Liver (tissue), 8 donors: ENCODE measurements at regions not wholly inside any gene's neighbourhood (a gene's known extent, or its start where the extent isn't known, plus 50 kb on each side); places are given as distances from the start of the nearest gene placed in this dataset.

ENCODE experiments used
- DNase-seq: peaks from one replicate; pipeline ENCODE4 v3.0.0-alpha.2; 2017; ENCODE audit warnings: low spot score
- H3K27ac ChIP-seq, 2 donors: one replicate each; pipeline ENCODE4 v1.7.0; 2013; ENCODE audit warnings: inconsistent platforms in 2 of 2, low read length in 2 of 2, control low read depth in 1 of 2, low read depth in 1 of 2, mild to moderate bottlenecking in 1 of 2
- H3K27me3 ChIP-seq, 4 donors: one replicate each; pipeline versions ENCODE4 v1.6.1 to v1.7.0; 2013; ENCODE audit warnings: low read length in 3 of 4, inconsistent platforms in 1 of 4, mild to moderate bottlenecking in 1 of 4, moderate library complexity in 1 of 4; ENCODE audit not compliant: control insufficient read depth in 4 of 4, insufficient read depth in 4 of 4
- H3K36me3 ChIP-seq, 4 donors: one replicate each; pipeline versions ENCODE4 v1.6.1 to v1.7.0; 2013; ENCODE audit warnings: low read length in 3 of 4, mild to moderate bottlenecking in 3 of 4, low read depth in 1 of 4, moderate library complexity in 1 of 4; ENCODE audit not compliant: control insufficient read depth in 4 of 4, insufficient read depth in 3 of 4
- H3K4me1 ChIP-seq, 4 donors: one replicate each; pipeline versions ENCODE4 v1.6.1 to v1.7.0; 2013; ENCODE audit warnings: low read length in 3 of 4, mild to moderate bottlenecking in 3 of 4, moderate library complexity in 1 of 4; ENCODE audit not compliant: control insufficient read depth in 4 of 4, insufficient read depth in 4 of 4
- H3K4me3 ChIP-seq, 3 donors: one replicate each; pipeline versions ENCODE4 v1.6.1 to v1.7.0; 2013; ENCODE audit warnings: low read length in 3 of 3, control low read depth in 1 of 3, low read depth in 1 of 3, mild to moderate bottlenecking in 1 of 3
- H3K9ac ChIP-seq, 2 donors: one replicate each; pipeline ENCODE4 v1.7.0; 2013; ENCODE audit warnings: low read length in 2 of 2, mild to moderate bottlenecking in 2 of 2, moderate library complexity in 2 of 2, control low read depth in 1 of 2, low read depth in 1 of 2
- H3K9me3 ChIP-seq, 4 donors: one replicate each; pipeline versions ENCODE4 v1.6.1 to v1.7.0; 2013; ENCODE audit warnings: low read length in 3 of 4; ENCODE audit not compliant: control insufficient read depth in 4 of 4
- ATF3 ChIP-seq: IDR thresholded peaks from 2 replicates; pipeline ENCODE4 v1.6.1; 2016; ENCODE audit warnings: antibody characterized with exemption
- CTCF ChIP-seq: fragments of 150-350 bp; IDR thresholded peaks from 2 replicates; pipeline ENCODE4 v1.5.1; 2017; ENCODE audit warnings: improper control_type of control experiment, low read depth, low read length; ENCODE audit not compliant: missing input control
- EGR1 ChIP-seq, 2 donors: IDR thresholded peaks; 2 replicates each; pipeline ENCODE4 v1.6.1; 2016 to 2018; ENCODE audit warnings: antibody characterized with exemption in 2 of 2, low read depth in 2 of 2
- FOXA1 ChIP-seq: IDR thresholded peaks from 2 replicates; pipeline ENCODE4 v1.6.1; 2016; ENCODE audit warnings: antibody characterized with exemption
- FOXA2 ChIP-seq: IDR thresholded peaks from 2 replicates; pipeline ENCODE4 v1.6.1; 2016; ENCODE audit warnings: antibody characterized with exemption
- GABPA ChIP-seq, 2 donors: IDR thresholded peaks in 1 of 2; conservative IDR thresholded peaks in 1 of 2; 2 replicates each; pipeline ENCODE4 v1.6.1; 2016; ENCODE audit warnings: antibody characterized with exemption in 2 of 2, mild to moderate bottlenecking in 1 of 2, moderate library complexity in 1 of 2
- HNF4A ChIP-seq, 2 donors: conservative IDR thresholded peaks; 2 replicates each; pipeline ENCODE4 v1.6.1; 2016; ENCODE audit warnings: antibody characterized with exemption in 2 of 2, mild to moderate bottlenecking in 2 of 2
- HNF4G ChIP-seq: IDR thresholded peaks from 2 replicates; pipeline ENCODE4 v1.6.1; 2016; ENCODE audit warnings: antibody characterized with exemption
- JUND ChIP-seq, 2 donors: IDR thresholded peaks; 2 replicates each; pipeline ENCODE4 v1.6.1; 2016; ENCODE audit warnings: antibody characterized with exemption in 2 of 2
- NR2F2 ChIP-seq: IDR thresholded peaks from 2 replicates; pipeline ENCODE4 v1.6.1; 2016; ENCODE audit warnings: antibody characterized with exemption
- RAD21 ChIP-seq, 2 donors: IDR thresholded peaks; 2 replicates each; pipeline ENCODE4 v1.6.1; 2016; ENCODE audit warnings: antibody characterized with exemption in 2 of 2, mild to moderate bottlenecking in 2 of 2
- REST ChIP-seq: IDR thresholded peaks from 2 replicates; pipeline ENCODE4 v1.6.1; 2016; ENCODE audit warnings: antibody characterized with exemption, mild to moderate bottlenecking
- RXRA ChIP-seq, 2 donors: IDR thresholded peaks; 2 replicates each; pipeline ENCODE4 v1.6.1; 2017 to 2018; ENCODE audit warnings: antibody characterized with exemption in 2 of 2, mild to moderate bottlenecking in 1 of 2
- SP1 ChIP-seq: IDR thresholded peaks from 2 replicates; pipeline ENCODE4 v1.6.1; 2018; ENCODE audit warnings: antibody characterized with exemption, mild to moderate bottlenecking
- TAF1 ChIP-seq: conservative IDR thresholded peaks from 2 replicates; pipeline ENCODE4 v1.6.1; 2016; ENCODE audit warnings: antibody characterized with exemption, mild to moderate bottlenecking
- YY1 ChIP-seq: IDR thresholded peaks from 2 replicates; pipeline ENCODE4 v1.6.1; 2016; ENCODE audit warnings: antibody characterized with exemption, mild to moderate bottlenecking
- ZBTB33 ChIP-seq: IDR thresholded peaks from 2 replicates; pipeline ENCODE4 v1.6.1; 2016; ENCODE audit warnings: antibody characterized with exemption
- WGBS: extraction: QIAGEN DNeasy Blood & Tissue Kit; methylation state at CpG from one replicate; pipeline ENCODE4 v1.1.7; 2013; 5-methylcytosine and 5-hydroxymethylcytosine counted together
- donor health status: healthy.
- donor health status: healthy.
- donor health status: healthy.
- donor health status: healthy.
- donor health status: healthy.

- no peak overlapping the region for H3K27ac ChIP-seq
- no peak overlapping the region for H3K4me3 ChIP-seq
- no peaks in the 10 kb centered on the region for H3K9me3 ChIP-seq
- no peaks in the 10 kb centered on the region for H3K4me1 ChIP-seq
- WGBS = 94% methylated on average over 8 of the region's 8 CpGs
- no peaks in the 10 kb centered on the region for H3K36me3 ChIP-seq
- H3K9ac ChIP-seq = no peak overlapping the region
- TF ChIP-seq HNF4G = no peak
- no peak for TF ChIP-seq CTCF
- no peak for TF ChIP-seq REST
- no peak for TF ChIP-seq EGR1 (IDR thresholded peaks at IDR 0.05; ENCODE audit: low read depth in 2 of 2)
- TF ChIP-seq FOXA2 = no peak
- no peak for TF ChIP-seq RAD21 (IDR thresholded peaks at IDR 0.05)
- no peak for TF ChIP-seq ATF3
- no peak for TF ChIP-seq HNF4A (conservative IDR thresholded peaks at IDR 0.05)
- no peak for TF ChIP-seq JUND (IDR thresholded peaks at IDR 0.05)
- TF ChIP-seq NR2F2 = no peak
- TF ChIP-seq RXRA (IDR thresholded peaks at IDR 0.05) = no peak
- TF ChIP-seq GABPA (IDR thresholded peaks at IDR 0.05 in 1 of 2, conservative IDR thresholded peaks at IDR 0.05 in 1 of 2) = no peak
- no peak for TF ChIP-seq SP1
- no peak for TF ChIP-seq YY1
- TF ChIP-seq FOXA1 = no peak
- no peak for TF ChIP-seq TAF1
- TF ChIP-seq ZBTB33 = no peak
- DNase-seq = no peak
- H3K27me3 ChIP-seq = no peaks in the 10 kb centered on the region
These were observed 738.6 kb upstream of the GJE1 start for GRCh38 chr6:141394125-141394536.
